ENCODE measurements at regions not wholly inside any gene's neighbourhood (a gene's known extent, or its start where the extent isn't known, plus 50 kb on each side); places are given as distances from the start of the nearest gene placed in this dataset.

DNA sequence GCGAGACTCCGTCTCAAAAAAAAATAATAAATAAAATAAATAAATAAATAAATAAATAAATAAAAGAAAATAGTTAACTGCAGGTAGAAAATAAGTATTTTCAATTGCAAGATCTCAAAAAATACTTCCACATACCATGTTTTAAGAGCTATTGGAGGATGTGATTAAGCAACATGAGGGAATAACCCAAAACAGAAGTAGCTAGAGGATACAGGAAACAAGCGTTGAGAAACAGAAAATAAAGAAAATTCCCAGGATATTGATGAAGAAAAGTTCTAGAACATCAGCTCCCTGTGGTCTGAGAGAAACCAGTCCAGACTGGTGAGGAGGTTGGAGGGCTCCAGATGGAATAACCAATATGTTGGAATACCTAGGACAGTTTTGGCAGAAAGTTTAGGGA, 57.3 kb upstream of the RND3 start:
- TF ChIP-seq GATA2 (IDR thresholded peaks at IDR 0.05; ENCODE audit: low read depth, low read length) = no peak
- TF ChIP-seq GATA3 (IDR thresholded peaks at IDR 0.05; ENCODE audit: low read depth, low read length) = no peak

Measured in SH-SY5Y (cell line).